Mucosa of gallbladder (tissue), 1 donor: ENCODE measurements at regions not wholly inside any gene's neighbourhood (a gene's known extent, or its start where the extent isn't known, plus 50 kb on each side); places are given as distances from the start of the nearest gene placed in this dataset.
"Not testable (repeated sequence)": the region's sequence is repeated elsewhere in the genome, so short reads cannot be mapped to it uniquely, and the experiment has no call there.

ENCODE experiments used
- DNase-seq: peaks from one replicate; pipeline ENCODE4 v3.0.0-alpha.2; 2020; ENCODE audit warnings: low spot score
- donor health status: DM: no; HTN: no; CAD: no.

DNA sequence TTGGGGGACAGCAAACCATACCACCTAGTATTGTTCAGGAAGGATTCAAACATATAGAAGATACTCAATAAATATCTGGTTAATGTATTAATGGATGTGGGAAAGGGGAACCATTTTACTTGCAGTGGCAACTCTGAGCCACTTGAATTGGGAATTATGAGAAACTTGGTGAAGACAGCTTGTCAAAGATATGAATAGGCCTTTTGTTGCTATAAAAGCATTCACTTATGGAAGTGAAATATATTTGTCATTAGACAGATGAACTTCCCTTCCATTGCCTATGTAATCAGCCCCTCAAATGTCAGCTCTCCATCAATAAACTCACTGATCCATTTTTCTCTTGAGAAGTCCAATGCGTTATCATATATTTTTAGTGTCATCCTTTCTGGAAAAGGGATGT, 56.1 kb downstream of the GPR85 start:
- DNase-seq, result no peak

- DNase-seq, result no peak
Measured at GRCh38 chr7:113026941-113027340, 59.7 kb downstream of the GPR85 start.

DNA sequence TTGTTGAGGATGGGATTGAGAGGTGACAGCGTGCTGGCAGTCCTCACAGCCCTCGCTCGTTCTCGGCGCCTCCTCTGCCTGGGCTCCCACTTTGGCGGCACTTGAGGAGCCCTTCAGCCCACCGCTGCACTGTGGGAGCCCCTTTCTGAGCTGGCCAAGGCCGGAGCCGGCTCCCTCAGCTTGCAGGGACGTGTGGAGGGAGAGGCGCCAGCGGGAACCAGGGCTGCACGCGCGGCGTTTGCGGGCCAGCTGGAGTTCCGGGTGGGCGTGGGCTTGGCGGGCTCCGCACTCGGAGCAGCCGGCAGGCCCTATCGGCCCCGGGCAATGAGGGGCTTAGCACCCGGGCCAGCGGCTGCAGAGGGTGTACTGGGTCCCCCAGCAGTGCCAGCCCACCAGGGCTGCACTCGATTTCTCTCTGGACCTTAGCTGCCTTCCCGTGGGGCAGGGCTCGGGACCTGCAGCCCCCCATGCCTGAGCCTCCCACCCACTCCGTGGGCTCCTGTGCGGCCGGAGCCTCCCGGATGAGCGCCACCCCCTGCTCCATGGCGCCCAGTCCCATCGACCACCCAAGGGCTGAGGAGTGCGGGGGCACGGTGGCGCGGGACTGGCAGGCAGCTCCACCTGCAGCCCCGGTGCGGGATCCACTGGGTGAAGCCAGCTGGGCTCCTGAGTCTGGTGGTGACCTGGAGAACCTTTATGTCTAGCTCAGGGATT, 69.3 kb downstream of the GPR85 start:
- not testable (repeated sequence) for DNase-seq

DNA sequence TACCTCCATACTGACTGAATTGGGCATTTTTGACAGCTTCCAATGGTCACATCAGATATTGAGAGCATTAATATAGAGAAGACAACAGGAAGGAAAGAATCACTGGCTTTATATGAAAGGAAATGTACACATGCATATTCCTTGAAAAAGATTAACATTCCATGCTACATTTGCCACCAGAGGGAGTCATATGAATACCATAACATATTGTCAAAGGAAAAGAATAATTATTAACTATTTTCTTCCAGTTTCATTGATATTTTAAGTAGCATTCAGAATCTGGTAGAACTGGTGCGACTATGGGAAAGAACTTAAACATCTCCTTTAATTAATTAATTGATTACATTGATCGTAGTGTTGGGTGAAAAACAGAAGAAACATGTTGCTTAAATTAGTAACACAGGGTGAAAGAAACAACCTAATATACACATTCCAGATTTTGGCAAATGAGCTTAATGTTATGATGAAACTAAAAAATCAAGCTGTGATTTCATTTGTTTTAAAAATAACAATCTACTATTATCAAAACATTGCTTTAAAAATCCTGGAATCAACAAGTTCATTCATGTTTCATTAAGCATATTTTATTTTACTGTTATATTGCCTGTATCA, 71.5 kb downstream of the GPR85 start:
- no peak for DNase-seq

DNA sequence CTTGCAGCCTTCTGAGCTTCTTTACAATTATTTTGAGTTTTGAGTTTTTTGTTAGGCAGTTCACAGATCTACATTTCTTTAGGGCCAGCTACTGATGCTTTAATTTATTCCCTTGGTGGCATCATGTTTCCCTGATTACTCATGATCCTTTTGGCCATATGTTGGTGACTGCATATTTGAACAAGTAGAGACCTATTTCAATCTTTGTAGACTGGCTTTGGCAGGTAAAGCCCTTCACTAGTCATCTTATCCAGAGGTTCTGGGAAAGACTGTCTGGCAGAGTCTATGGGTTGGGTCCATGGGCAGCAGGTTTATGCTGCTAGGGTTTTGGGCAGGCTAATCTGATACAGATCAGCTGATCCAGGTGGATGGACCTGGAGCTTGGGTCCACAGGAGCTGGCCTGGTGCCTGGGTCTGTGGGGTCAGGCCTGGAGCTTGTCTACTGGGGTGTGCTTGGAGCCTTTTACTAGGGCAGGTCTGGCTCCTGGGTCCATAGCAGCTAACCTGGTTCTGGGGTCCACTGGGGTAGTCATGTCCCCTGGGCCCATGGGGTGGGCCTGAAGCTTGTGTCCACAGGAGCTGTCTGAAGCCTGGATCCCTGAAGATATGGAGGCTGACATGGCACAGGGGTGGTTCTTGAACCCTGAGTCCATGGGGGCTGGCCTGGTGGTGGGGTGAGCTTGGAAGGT, 72.7 kb downstream of the GPR85 start:
- no peak for DNase-seq

DNA sequence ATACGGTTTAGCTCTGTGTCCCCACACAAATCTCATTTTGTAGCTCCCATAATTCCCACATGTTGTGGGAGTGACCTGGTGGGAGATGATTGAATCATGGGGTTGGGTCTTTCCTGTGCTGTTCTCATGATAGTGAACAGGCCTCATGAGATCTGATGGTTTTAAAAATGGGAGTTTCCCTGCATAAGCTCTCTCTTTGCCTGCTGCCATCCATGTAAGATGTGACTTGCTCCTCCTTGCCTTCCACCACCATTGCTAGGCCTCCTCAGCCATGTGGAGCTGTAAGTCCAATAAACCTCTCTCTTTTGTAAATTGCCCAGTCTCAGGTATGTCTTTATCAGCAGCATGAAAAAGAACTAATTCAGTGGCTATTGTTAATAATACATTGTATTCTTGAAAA, 73.8 kb downstream of the GPR85 start:
- not testable (repeated sequence) for DNase-seq

GRCh38 chr7:113010377-113010776, 76.2 kb downstream of the GPR85 start:
- DNase-seq, result no peak

GRCh38 chr7:113008755-113009154, 77.9 kb downstream of the GPR85 start:
- DNase-seq, result no peak

- DNase-seq, result no peak
Measured at GRCh38 chr7:113004726-113005454, 81.7 kb downstream of the GPR85 start.

DNA sequence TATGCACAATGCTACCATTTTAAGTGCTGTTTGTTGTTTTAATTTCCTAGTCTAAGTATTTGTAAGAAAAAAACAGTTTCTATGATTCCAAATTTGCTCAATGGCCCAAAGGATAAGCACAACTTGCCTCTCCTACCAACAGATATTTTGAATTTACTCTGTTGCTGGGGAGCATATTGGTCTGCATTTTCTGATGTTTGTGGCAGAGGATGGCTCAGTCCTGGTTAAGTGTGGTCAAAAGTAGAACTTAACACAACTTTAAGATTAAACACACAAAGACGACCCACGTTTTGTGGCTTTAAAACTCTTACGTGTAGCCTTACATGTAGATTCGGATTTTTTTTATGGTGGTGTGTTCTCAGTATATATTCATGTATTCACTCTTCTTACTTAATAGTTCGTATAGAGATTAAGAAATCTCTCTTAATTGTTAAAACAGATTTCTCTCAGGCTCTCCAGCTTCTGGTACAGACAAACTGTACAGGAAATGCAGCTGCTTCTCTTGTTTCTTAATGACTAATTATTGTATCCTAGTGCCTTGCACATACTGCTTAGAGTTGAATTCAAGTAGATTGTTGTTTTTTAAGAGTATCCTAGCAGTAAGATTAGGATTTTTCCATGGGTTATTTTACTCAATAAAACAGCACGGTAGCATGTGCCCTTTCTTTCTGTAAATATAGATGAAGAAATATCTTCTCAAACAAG, 86.2 kb downstream of the GPR85 start:
- DNase-seq, result no peak

DNA sequence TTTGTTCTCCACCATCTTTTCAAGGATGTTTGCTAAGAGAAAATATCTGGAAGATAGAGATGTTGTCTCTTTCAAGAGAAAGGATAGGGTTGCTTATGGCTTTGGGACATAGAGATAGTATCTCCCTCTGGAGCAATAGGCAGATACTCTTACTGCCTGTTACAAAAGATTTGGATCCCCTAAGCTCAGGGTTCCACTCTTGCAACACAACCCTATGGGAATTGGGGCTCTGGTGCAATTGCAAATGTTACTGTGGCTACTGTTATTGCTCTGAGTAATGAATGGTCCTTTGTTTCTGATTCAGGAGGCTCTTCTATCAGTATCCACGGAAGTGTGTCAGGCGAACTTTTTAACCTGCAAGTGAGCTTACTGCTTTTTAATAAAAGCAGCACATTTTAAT, 88.8 kb downstream of the GPR85 start:
- no peak for DNase-seq

- no peak for DNase-seq
Measured at GRCh38 chr7:112996331-112996871, 90.2 kb downstream of the GPR85 start.

DNA sequence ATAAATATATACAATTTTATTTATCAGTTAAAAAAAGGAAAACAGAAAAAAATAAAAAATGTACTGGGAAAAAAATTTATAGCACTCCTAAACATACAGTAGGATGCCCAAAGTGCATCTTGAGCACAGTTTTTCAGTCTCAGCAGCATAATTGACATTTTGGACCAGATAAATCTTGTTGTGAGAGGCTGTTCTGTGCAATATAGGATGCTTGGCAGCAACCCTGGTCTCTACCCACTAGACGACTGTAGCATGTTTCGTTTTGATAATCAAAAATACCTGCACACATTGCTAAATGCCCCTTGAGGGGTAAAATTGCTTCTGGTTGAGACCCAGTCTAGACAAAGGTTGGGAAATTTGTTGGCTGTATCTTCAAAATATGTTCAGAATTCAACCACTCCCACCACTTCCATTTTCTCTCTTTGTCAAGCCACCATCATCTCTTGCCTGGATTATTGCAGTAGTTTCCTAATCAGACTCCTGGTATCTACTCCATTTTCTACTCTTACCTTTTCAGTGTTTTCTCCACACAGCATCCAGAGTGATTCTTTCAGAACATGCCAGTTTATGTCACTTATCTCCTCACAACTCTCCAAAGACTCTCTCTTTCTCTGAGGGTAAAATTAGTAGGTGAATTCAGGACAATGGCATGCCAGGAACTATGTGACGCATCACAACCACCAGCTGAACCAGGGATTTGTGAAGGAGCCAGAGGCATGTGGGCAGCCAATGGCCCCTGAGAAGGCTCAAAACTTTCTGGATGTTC, 91.4 kb downstream of the GPR85 start:
- no peak for DNase-seq

DNA sequence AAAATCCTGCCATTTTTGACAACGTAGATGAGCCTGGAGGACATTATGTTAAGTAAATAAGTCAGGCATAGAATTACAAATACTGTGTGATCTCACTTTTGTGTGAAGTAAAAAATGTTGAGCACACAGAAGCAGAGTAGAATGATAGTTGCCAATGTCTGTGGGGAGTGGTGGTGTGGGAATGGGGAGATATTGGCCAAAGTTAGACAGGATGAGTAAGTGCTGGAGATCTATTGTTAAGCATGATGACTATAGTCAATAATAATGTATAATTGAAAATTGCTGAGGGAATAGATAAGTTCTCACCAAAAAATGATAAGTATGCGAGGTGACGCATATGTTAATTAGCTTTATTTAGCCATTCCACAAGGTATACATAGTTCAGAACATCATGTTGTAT, 92.0 kb downstream of the GPR85 start:
- no peak for DNase-seq

DNA sequence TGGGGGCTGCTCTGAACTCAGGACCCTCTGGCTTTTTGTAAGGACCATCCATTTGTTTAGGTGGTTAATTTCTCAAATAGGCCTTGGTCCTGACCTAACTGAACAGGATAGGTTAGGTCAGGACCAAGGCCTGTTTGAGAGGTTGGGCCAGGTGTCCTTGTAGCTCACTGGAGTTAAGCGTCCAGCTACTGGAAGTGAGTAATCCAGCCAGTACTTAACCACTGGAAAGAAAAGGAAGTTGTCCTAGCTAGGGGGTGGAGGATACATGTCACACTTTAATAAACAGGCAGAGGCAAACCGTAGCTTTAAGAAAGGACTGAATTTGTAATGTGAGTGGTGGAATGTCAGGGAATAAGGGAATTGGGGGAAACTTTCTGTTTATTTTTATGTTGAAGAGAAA, 96.0 kb downstream of the GPR85 start:
- DNase-seq, result no peak

DNA sequence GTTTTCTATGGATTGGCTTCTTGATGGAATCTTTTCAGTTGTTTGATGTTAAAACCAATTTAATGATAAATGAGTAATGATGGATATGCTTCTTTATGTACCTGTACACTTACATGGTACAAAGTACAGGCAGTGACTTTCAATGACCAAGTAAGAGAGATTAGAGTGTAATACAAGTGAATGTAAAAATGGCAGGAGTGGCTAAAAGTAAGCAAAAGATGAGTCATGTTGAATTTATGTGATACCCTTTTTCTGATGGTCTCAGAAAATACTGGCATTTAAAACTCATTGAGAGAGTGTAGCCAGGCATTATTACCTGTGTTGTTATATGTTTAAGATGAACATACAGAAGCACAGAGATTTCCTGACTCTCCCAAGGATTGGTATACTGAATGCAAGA, 97.1 kb downstream of the GPR85 start:
- no peak for DNase-seq

DNA sequence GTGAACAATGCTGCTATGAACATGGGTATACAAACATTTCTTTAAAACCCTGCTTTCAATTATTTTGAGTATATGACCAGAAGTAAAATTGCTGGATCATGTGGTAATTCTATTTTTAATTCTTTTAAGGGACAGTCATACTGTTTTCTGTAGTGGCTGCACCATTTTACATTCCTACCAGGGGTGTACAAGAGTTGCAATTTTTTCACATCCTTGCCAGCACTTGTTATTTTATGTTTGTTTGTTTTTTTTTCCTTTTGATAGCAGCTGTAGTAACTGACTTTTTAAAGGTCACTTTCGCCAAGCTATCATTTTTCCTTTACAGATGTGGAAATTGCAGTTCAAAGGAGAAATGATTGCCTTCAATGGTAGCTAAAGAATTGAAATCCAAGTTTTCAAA, 99.5 kb downstream of the GPR85 start:
- no peak for DNase-seq

- DNase-seq, result no peak
Measured at GRCh38 chr7:112986256-112987031, 100.2 kb downstream of the GPR85 start.

GRCh38 chr7:112985377-112985987, 101.1 kb downstream of the GPR85 start:
- DNase-seq, result no peak
